Karpas-422 (cell line): ENCODE measurements at regions not wholly inside any gene's neighbourhood (a gene's known extent, or its start where the extent isn't known, plus 50 kb on each side); places are given as distances from the start of the nearest gene placed in this dataset.

Source experiments
- DNase-seq: peaks from one replicate; pipeline ENCODE4 v3.0.0-alpha.2; 2015
- H2AFZ ChIP-seq: fragments of 200-600 bp; sonication (generic); 2 replicates; pipeline ENCODE4 v1.6.1; 2014; ENCODE audit warnings: antibody characterized with exemption, low read length, mixed read lengths
- H3K27ac ChIP-seq: fragments of 200-600 bp; sonication (generic); 2 replicates; pipeline ENCODE4 v1.5.1; 2014; ENCODE audit warnings: mild to moderate bottlenecking, low read length, moderate library complexity
- H3K27me3 ChIP-seq: fragments of 200-600 bp; sonication (generic); 2 replicates; pipeline ENCODE4 v1.6.1; 2014; ENCODE audit warnings: low read length, mixed read lengths
- H3K36me3 ChIP-seq: fragments of 200-600 bp; sonication (generic); 2 replicates; pipeline ENCODE4 v1.6.1; 2014; ENCODE audit warnings: low read length, mixed read lengths; ENCODE audit not compliant: insufficient read depth
- H3K4me1 ChIP-seq: fragments of 200-600 bp; sonication (generic); 2 replicates; pipeline ENCODE4 v1.6.1; 2014; ENCODE audit warnings: mild to moderate bottlenecking, low read length, mixed read lengths
- H3K4me2 ChIP-seq: fragments of 200-600 bp; sonication (generic); 2 replicates; pipeline ENCODE4 v1.6.1; 2014; ENCODE audit warnings: low read length, low read depth, mild to moderate bottlenecking; ENCODE audit not compliant: poor library complexity, severe bottlenecking
- H3K4me3 ChIP-seq: fragments of 200-600 bp; sonication (generic); 2 replicates; pipeline ENCODE4 v1.5.1; 2014; ENCODE audit warnings: mild to moderate bottlenecking, antibody characterized with exemption, low read length, mixed read lengths
- H3K79me2 ChIP-seq: fragments of 200-600 bp; sonication (generic); 2 replicates; pipeline ENCODE4 v1.6.1; 2014; ENCODE audit warnings: mild to moderate bottlenecking, low read length, mixed read lengths
- H3K9ac ChIP-seq: fragments of 200-600 bp; sonication (generic); 2 replicates; pipeline ENCODE4 v1.6.0; 2014; ENCODE audit warnings: low read length
- H3K9me2 ChIP-seq: fragments of 200-600 bp; sonication (generic), shearing (Covaris generic); replicated peaks from 2 replicates; pipeline ENCODE4 v1.6.0; 2014; ENCODE audit warnings: mild to moderate bottlenecking, low read length, moderate library complexity; ENCODE audit not compliant: insufficient read depth
- H3K9me3 ChIP-seq: fragments of 300-700, 200-600 bp; sonication (generic); 2 replicates; pipeline ENCODE4 v1.6.1; 2014; ENCODE audit warnings: low read length, mixed read lengths
- H4K20me1 ChIP-seq: fragments of 200-600 bp; sonication (generic); 2 replicates; pipeline ENCODE4 v1.6.1; 2014; ENCODE audit warnings: mild to moderate bottlenecking, antibody characterized with exemption, low read length, low read depth; ENCODE audit not compliant: insufficient read depth

- H3K36me3 ChIP-seq, result no peaks in the 10 kb centered on the region
These were observed 142.4 kb downstream of the P2RY1 start for GRCh38 chr3:152977366-152977765.

GRCh38 chr3:152978152-152978551 lies 143.2 kb downstream of the P2RY1 start:
- H2AFZ ChIP-seq, result no peak overlapping the region

More at GRCh38 chr3:152977366-152977765, 142.4 kb downstream of the P2RY1 start:
- no peaks in the 10 kb centered on the region for H3K79me2 ChIP-seq
- no peaks in the 10 kb centered on the region for H3K27me3 ChIP-seq
- H3K9me3 ChIP-seq, result no peaks in the 10 kb centered on the region
- no peak overlapping the region for H3K4me2 ChIP-seq
- DNase-seq, result no peak
- H3K27ac ChIP-seq, result no peak overlapping the region
- no peaks in the 10 kb centered on the region for H3K4me1 ChIP-seq
- H4K20me1 ChIP-seq, result no peaks in the 10 kb centered on the region
- no peak overlapping the region for H2AFZ ChIP-seq
- no peak overlapping the region for H3K4me3 ChIP-seq
- H3K9me2 ChIP-seq, result no peaks in the 10 kb centered on the region
- H3K9ac ChIP-seq, result no peak overlapping the region

GRCh38 chr3:152997526-152997925 lies 162.6 kb downstream of the P2RY1 start:
- Histone ChIP-seq H3K9me3 (no peaks in the 10 kb centered on the region), H3K27ac (no peak overlapping the region), H3K9me2 (no peaks in the 10 kb centered on the region), H2AFZ (no peak overlapping the region), H3K9ac (no peak overlapping the region), H3K4me2 (no peak overlapping the region), H3K27me3 (no peaks in the 10 kb centered on the region), H4K20me1 (no peaks in the 10 kb centered on the region), H3K4me1 (no peaks in the 10 kb centered on the region), H3K79me2 (no peaks in the 10 kb centered on the region), H3K4me3 (no peak overlapping the region), H3K36me3 (no peaks in the 10 kb centered on the region)
- DNase-seq, result no peak

More at GRCh38 chr3:152978152-152978551, 143.2 kb downstream of the P2RY1 start:
- H3K79me2 ChIP-seq, result no peaks in the 10 kb centered on the region
- H3K36me3 ChIP-seq, result no peaks in the 10 kb centered on the region
- no peaks in the 10 kb centered on the region for H3K27me3 ChIP-seq
- no peak overlapping the region for H3K27ac ChIP-seq
- no peak overlapping the region for H3K9ac ChIP-seq
- H4K20me1 ChIP-seq, result no peaks in the 10 kb centered on the region
- H3K4me2 ChIP-seq, result no peak overlapping the region
- H3K4me1 ChIP-seq, result no peaks in the 10 kb centered on the region
- no peaks in the 10 kb centered on the region for H3K9me3 ChIP-seq
- DNase-seq, result no peak
- H3K9me2 ChIP-seq, result no peaks in the 10 kb centered on the region
- H3K4me3 ChIP-seq, result no peak overlapping the region

GRCh38 chr3:152998591-152998990 lies 163.4 kb upstream of the RAP2B start:
- no peaks in the 10 kb centered on the region for H3K36me3 ChIP-seq
- H3K4me1 ChIP-seq, result no peaks in the 10 kb centered on the region
- no peaks in the 10 kb centered on the region for H3K79me2 ChIP-seq
- H4K20me1 ChIP-seq, result no peaks in the 10 kb centered on the region
- no peak for DNase-seq
- no peak overlapping the region for H2AFZ ChIP-seq
- no peak overlapping the region for H3K27ac ChIP-seq
- H3K4me2 ChIP-seq, result no peak overlapping the region
- H3K27me3 ChIP-seq, result no peaks in the 10 kb centered on the region
- no peaks in the 10 kb centered on the region for H3K9me2 ChIP-seq
- H3K9ac ChIP-seq, result no peak overlapping the region
- H3K9me3 ChIP-seq, result no peaks in the 10 kb centered on the region
- no peak overlapping the region for H3K4me3 ChIP-seq

GRCh38 chr3:153000325-153000724 lies 161.7 kb upstream of the RAP2B start:
- H3K79me2 ChIP-seq, result no peaks in the 10 kb centered on the region
- no peak for DNase-seq
- no peaks in the 10 kb centered on the region for H4K20me1 ChIP-seq
- H3K27ac ChIP-seq, result no peak overlapping the region
- H3K9me3 ChIP-seq, result no peaks in the 10 kb centered on the region
- H3K9ac ChIP-seq, result no peak overlapping the region
- H3K4me1 ChIP-seq, result no peaks in the 10 kb centered on the region
- H3K9me2 ChIP-seq, result no peaks in the 10 kb centered on the region
- no peaks in the 10 kb centered on the region for H3K36me3 ChIP-seq
- H3K4me3 ChIP-seq, result no peak overlapping the region
- no peak overlapping the region for H2AFZ ChIP-seq
- no peaks in the 10 kb centered on the region for H3K27me3 ChIP-seq
- no peak overlapping the region for H3K4me2 ChIP-seq

- H3K9me3 ChIP-seq, result no peaks in the 10 kb centered on the region
- H4K20me1 ChIP-seq, result no peaks in the 10 kb centered on the region
- no peaks in the 10 kb centered on the region for H3K79me2 ChIP-seq
- no peak overlapping the region for H2AFZ ChIP-seq
- no peak overlapping the region for H3K27ac ChIP-seq
- no peak overlapping the region for H3K9ac ChIP-seq
- DNase-seq, result no peak
- H3K4me3 ChIP-seq, result no peak overlapping the region
- H3K4me1 ChIP-seq, result no peaks in the 10 kb centered on the region
- H3K4me2 ChIP-seq, result no peak overlapping the region
- no peaks in the 10 kb centered on the region for H3K36me3 ChIP-seq
- H3K9me2 ChIP-seq, result no peaks in the 10 kb centered on the region
- H3K27me3 ChIP-seq, result no peaks in the 10 kb centered on the region
These were observed 160.6 kb upstream of the RAP2B start for GRCh38 chr3:153001210-153002078.

GRCh38 chr3:153003441-153003840 lies 158.6 kb upstream of the RAP2B start:
- no peak overlapping the region for H3K9ac ChIP-seq
- H3K4me1 ChIP-seq, result no peaks in the 10 kb centered on the region
- H3K27ac ChIP-seq, result no peak overlapping the region
- H2AFZ ChIP-seq, result no peak overlapping the region
- H4K20me1 ChIP-seq, result no peaks in the 10 kb centered on the region
- H3K36me3 ChIP-seq, result no peaks in the 10 kb centered on the region
- no peaks in the 10 kb centered on the region for H3K9me3 ChIP-seq
- H3K4me3 ChIP-seq, result no peak overlapping the region
- no peaks in the 10 kb centered on the region for H3K27me3 ChIP-seq
- no peaks in the 10 kb centered on the region for H3K9me2 ChIP-seq
- H3K79me2 ChIP-seq, result no peaks in the 10 kb centered on the region
- DNase-seq, result no peak
- H3K4me2 ChIP-seq, result no peak overlapping the region

GRCh38 chr3:153003862-153004261 lies 158.2 kb upstream of the RAP2B start:
- H3K9ac ChIP-seq, result no peak overlapping the region
- no peaks in the 10 kb centered on the region for H3K9me2 ChIP-seq
- H3K4me1 ChIP-seq, result no peaks in the 10 kb centered on the region
- H3K79me2 ChIP-seq, result no peaks in the 10 kb centered on the region
- no peak for DNase-seq
- H3K4me2 ChIP-seq, result no peak overlapping the region
- no peaks in the 10 kb centered on the region for H3K27me3 ChIP-seq
- H3K36me3 ChIP-seq, result no peaks in the 10 kb centered on the region
- H3K27ac ChIP-seq, result no peak overlapping the region
- H4K20me1 ChIP-seq, result no peaks in the 10 kb centered on the region
- no peak overlapping the region for H2AFZ ChIP-seq
- H3K4me3 ChIP-seq, result no peak overlapping the region
- H3K9me3 ChIP-seq, result no peaks in the 10 kb centered on the region
